ENCODE measurements at regions not wholly inside any gene's neighbourhood (a gene's known extent, or its start where the extent isn't known, plus 50 kb on each side); places are given as distances from the start of the nearest gene placed in this dataset.

DNA sequence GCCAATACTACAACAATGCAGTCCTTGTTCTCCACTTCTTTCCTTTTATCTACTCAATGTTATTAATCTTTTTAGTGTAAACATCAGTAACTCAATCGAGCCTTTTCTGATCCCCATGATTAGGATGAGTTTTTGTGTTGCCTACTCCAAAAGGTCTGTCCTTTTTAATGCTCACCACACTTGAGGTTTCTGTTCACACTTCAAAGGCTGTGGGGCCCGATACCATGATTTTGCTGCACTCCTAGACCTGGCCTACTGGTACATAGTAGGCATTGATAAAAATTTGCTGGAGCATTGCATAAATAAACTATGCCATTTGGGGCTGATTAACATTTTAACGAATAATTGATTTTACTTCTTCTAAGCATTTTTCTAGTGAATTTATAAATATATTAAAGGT, 125.4 kb upstream of the KLF12 start:
- Histone ChIP-seq H3K14ac (ENCODE audit: insufficient read length) (no peak overlapping the region), H4K20me1 (replicated peaks in 1 of 2; ENCODE audit: control insufficient read depth in 1 of 2, insufficient read depth in 2 of 2, low read length in 2 of 2) (no peaks in the 10 kb centered on the region), H2BK5ac (ENCODE audit: low read depth, low read length) (no peak overlapping the region), H3K27ac (ENCODE audit: low read depth, low read length) (no peak overlapping the region), H2BK20ac (ENCODE audit: low read length) (no peak overlapping the region), H3K18ac (ENCODE audit: extremely low read depth, low read length) (no peak overlapping the region), H3K23ac (ENCODE audit: insufficient read length) (no peak overlapping the region), H3K36me3 (ENCODE audit: control insufficient read depth in 2 of 4, insufficient read depth in 4 of 4, low read length in 3 of 4) (no peaks in the 10 kb centered on the region), H2BK120ac (replicated peaks; ENCODE audit: low read depth, low read length) (no peak overlapping the region), H3K4me3 (ENCODE audit: extremely low read depth in 1 of 4, insufficient read depth in 2 of 4, low read depth in 3 of 4, low read length in 4 of 4) (no peak overlapping the region), H4K5ac (ENCODE audit: insufficient read length, low read depth, low read length) (no peak overlapping the region), H4K91ac (replicated peaks; ENCODE audit: insufficient read length, low read length) (no peak overlapping the region), H3K9me3 (ENCODE audit: insufficient read depth in 2 of 2, low read depth in 1 of 2, low read length in 1 of 2) (peaks cover 0 to 3% of the 10 kb centered on the region in 2 experiments; a peak in 2 of 4 replicates), H3K79me1 (ENCODE audit: low read depth, low read length) (no peaks in the 10 kb centered on the region), H3K56ac (replicated peaks; ENCODE audit: insufficient read length, low read depth, low read length) (no peak overlapping the region), H2BK15ac (ENCODE audit: low read length) (no peak overlapping the region), H3K79me2 (ENCODE audit: control insufficient read depth in 1 of 2, insufficient read depth in 2 of 2, low read length in 2 of 2) (no peaks in the 10 kb centered on the region), H3K23me2 (ENCODE audit: low read depth, low read length) (no peaks in the 10 kb centered on the region), H2BK12ac (ENCODE audit: low read depth, low read length) (no peak overlapping the region), H2AK5ac (ENCODE audit: low read depth, low read length) (no peak overlapping the region), H3K27me3 (replicated peaks in 1 of 4; ENCODE audit: control insufficient read depth in 3 of 4, extremely low read depth in 1 of 4, insufficient read depth in 3 of 4, low read length in 3 of 4) (no peaks in the 10 kb centered on the region), H4K8ac (ENCODE audit: extremely low read depth, insufficient read depth, low read length) (no peak overlapping the region), H3K4me1 (replicated peaks in 1 of 4; ENCODE audit: control insufficient read depth in 3 of 4, insufficient read depth in 4 of 4, low read length in 3 of 4) (no peaks in the 10 kb centered on the region), H3K9ac (replicated peaks in 1 of 4; ENCODE audit: extremely low read depth in 1 of 4, low read depth in 3 of 4, low read length in 3 of 4) (no peak overlapping the region), H3K4me2 (ENCODE audit: insufficient read depth in 1 of 2, low read depth in 2 of 2, low read length in 2 of 2) (no peak overlapping the region), H3K4ac (replicated peaks; ENCODE audit: insufficient read length, low read depth, low read length) (no peak overlapping the region), H2AFZ (ENCODE audit: low read length) (no peak overlapping the region)
- ChIA-PET POLR2A (ENCODE audit: partially characterized antibody) (no interaction called here), CTCF (ENCODE audit: partially characterized antibody) (no interaction called here)
- FAIRE-seq: no peak
- WGBS, 2 experiments (ENCODE audit: extremely low coverage in 1 of 2, insufficient coverage in 1 of 2, insufficient read length in 1 of 2, insufficient replicate concordance in 2 of 2, low coverage in 1 of 2, low lambda C conversion rate in 2 of 2, missing lambda C conversion rate in 1 of 2): 93% methylated on average over 3 of the region's 3 CpGs; no CpG with 5 or more reads in 1 of the 2 experiments
- TF ChIP-seq JUN (IDR thresholded peaks at IDR 0.05; ENCODE audit: low read depth, low read length) (no peak), MAFK (IDR thresholded peaks at IDR 0.05; ENCODE audit: low read depth, low read length) (no peak), SP4 (IDR thresholded peaks at IDR 0.05; ENCODE audit: low read length) (no peak), TEAD4 (IDR thresholded peaks at IDR 0.05; ENCODE audit: low read depth, low read length) (no peak)
- DNase-seq (ENCODE audit: low read depth in 1 of 2, low spot score in 2 of 2): no peak
